A673 (cell line): ENCODE measurements at regions not wholly inside any gene's neighbourhood (a gene's known extent, or its start where the extent isn't known, plus 50 kb on each side); places are given as distances from the start of the nearest gene placed in this dataset.

Source experiments
- BruUV-seq: library from RNA; stranded (reverse); fragments of 400-500 nt; replicated peaks from 2 replicates; lab custom pipeline; 2021; lab: Mats Ljungman, UMichigan
- CTCF ChIA-PET: fragments of 300-600 bp; sonication (Branson Sonifier 250); formaldehyde crosslinking; loops from one replicate; lab custom pipeline; 2022; ENCODE audit warnings: antibody characterized with exemption; lab: Charles Lee
- POLR2A ChIA-PET: fragments of 300-600 bp; sonication (Branson Sonifier 250); formaldehyde crosslinking; loops from one replicate; lab custom pipeline; 2022; ENCODE audit warnings: antibody characterized with exemption; ENCODE audit not compliant: low non-redundant PET; lab: Charles Lee
- DNase-seq: peaks from one replicate; pipeline ENCODE4 v3.0.0-alpha.2; 2015; ENCODE audit warnings: low spot score
- H3K27ac ChIP-seq: fragments of 200-600 bp; sonication (generic); 2 replicates; pipeline ENCODE4 v1.5.1; 2016; ENCODE audit warnings: mixed run types, low read depth, mild to moderate bottlenecking, mixed read lengths, antibody characterized with exemption, low read length; ENCODE audit not compliant: poor library complexity, severe bottlenecking
- H3K27me3 ChIP-seq: fragments of 200-600 bp; sonication (generic); replicated peaks from 2 replicates; pipeline ENCODE4 v1.6.1; 2017; ENCODE audit warnings: mixed run types, low read depth, mild to moderate bottlenecking, mixed read lengths, antibody characterized with exemption, low read length; ENCODE audit not compliant: insufficient read depth, poor library complexity
- H3K36me3 ChIP-seq: fragments of 200-600 bp; sonication (generic); 2 replicates; pipeline ENCODE4 v1.6.1; 2016; ENCODE audit warnings: mixed run types, mild to moderate bottlenecking, mixed read lengths, antibody characterized with exemption, low read length; ENCODE audit not compliant: insufficient read depth, poor library complexity, severe bottlenecking
- H3K4me1 ChIP-seq: fragments of 200-600 bp; sonication (generic); 2 replicates; pipeline ENCODE4 v1.6.1; 2017; ENCODE audit warnings: mixed run types, mild to moderate bottlenecking, mixed read lengths, antibody characterized with exemption, low read length; ENCODE audit not compliant: insufficient read depth, poor library complexity, severe bottlenecking
- H3K4me3 ChIP-seq: fragments of 200-600 bp; sonication (generic); 2 replicates; pipeline ENCODE4 v1.5.1; 2016; ENCODE audit warnings: low read depth, mixed run types, mild to moderate bottlenecking, mixed read lengths, low read length; ENCODE audit not compliant: poor library complexity, severe bottlenecking
- H3K9me3 ChIP-seq: fragments of 200-600 bp; sonication (generic); 2 replicates; pipeline ENCODE4 v1.6.1; 2016; ENCODE audit warnings: mixed run types, low read depth, mild to moderate bottlenecking, mixed read lengths, antibody characterized with exemption, low read length; ENCODE audit not compliant: poor library complexity, severe bottlenecking
- EZH2 ChIP-seq: fragments of 200-600 bp; sonication (generic); IDR thresholded peaks from 2 replicates; pipeline ENCODE4 v1.6.1; 2017; ENCODE audit warnings: borderline replicate concordance, low read depth, mild to moderate bottlenecking, mixed read lengths, antibody characterized with exemption, low read length; ENCODE audit not compliant: poor library complexity, severe bottlenecking
- intact Hi-C: fragments of 100-400 bp; cut with micrococcal nuclease; formaldehyde crosslinking; loops from one replicate; pipeline ENCODE4 v1.10.0; 2022; ENCODE audit not compliant: unreplicated experiment
- TF ChIP-seq, protein P1 (sequence below): fragments of 300-800, 200-600 bp; sonication (generic); conservative IDR thresholded peaks from 2 replicates; pipeline ENCODE4 v1.5.1; 2017; ENCODE audit warnings: low read depth, mild to moderate bottlenecking, antibody characterized with exemption, low read length, moderate library complexity, mixed read lengths

DNA sequence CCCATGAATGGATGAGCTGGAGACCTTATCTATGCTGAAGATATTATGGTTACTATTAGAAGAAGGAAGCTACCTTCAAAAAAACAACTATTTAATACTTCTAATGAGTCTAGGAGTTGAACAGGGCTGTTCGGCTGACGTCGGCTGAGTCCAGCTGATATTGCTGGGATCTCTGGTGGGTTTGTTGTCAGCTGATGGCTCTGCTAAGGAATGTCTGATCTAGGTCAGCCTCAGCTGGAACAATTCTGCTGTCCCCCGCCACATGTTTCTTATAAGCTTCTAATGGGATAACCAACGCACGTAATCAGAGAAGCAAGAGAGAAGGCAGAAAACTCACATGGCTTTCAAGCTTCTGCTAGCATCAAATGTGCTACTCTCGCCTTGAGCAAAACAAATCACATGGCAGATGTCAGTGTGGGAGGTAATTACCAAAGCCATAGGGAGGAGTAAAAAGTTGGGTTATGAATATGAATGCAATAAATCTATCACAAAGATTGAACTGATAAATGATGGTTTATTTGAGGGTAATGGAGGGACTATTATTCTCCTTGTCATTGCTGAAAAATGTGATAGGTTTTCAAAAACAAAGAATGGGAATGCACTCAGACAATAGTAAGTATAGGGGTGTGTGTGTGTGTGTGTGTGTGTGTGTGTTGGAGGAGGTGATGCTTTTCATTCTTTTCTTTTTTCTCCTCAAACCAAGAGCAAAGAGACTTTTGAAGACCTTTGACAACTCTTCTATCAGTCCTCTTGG is 71.5 kb downstream of the BTBD3 start:
- DNase-seq: no peak
- Histone ChIP-seq H3K4me1 (no peaks in the 10 kb centered on the region), H3K9me3 (no peaks in the 10 kb centered on the region), H3K4me3 (no peak overlapping the region), H3K36me3 (no peaks in the 10 kb centered on the region), H3K27me3 (peaks cover 13% of the 10 kb centered on the region), H3K27ac (no peak overlapping the region)
- no TSS peak for BruUV-seq
- ChIA-PET POLR2A (no interaction called here), CTCF (no interaction called here)
- intact Hi-C loops: no loop called here
- TF ChIP-seq, protein P1, sequence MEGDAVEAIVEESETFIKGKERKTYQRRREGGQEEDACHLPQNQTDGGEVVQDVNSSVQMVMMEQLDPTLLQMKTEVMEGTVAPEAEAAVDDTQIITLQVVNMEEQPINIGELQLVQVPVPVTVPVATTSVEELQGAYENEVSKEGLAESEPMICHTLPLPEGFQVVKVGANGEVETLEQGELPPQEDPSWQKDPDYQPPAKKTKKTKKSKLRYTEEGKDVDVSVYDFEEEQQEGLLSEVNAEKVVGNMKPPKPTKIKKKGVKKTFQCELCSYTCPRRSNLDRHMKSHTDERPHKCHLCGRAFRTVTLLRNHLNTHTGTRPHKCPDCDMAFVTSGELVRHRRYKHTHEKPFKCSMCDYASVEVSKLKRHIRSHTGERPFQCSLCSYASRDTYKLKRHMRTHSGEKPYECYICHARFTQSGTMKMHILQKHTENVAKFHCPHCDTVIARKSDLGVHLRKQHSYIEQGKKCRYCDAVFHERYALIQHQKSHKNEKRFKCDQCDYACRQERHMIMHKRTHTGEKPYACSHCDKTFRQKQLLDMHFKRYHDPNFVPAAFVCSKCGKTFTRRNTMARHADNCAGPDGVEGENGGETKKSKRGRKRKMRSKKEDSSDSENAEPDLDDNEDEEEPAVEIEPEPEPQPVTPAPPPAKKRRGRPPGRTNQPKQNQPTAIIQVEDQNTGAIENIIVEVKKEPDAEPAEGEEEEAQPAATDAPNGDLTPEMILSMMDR: no peak
- no peak for TF ChIP-seq EZH2

DNA sequence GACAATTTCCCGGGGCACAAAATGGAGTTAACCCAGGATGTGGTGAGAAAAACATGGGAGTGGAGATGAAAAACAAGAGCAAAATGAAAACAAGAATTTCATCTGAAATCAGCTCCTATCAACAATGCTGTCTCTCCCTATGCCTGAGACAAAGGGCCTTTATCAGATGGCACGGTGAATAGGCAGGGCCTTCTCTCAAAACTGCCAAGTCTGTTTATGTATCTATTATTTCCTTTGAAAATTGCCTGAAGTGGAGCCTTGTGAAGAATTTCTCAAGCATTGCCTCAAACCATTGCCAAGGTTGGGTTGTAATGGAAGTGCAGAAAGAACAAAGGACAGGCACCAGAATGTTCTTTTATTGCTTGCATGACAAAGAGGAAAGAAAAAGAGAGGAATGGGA is 74.7 kb downstream of the BTBD3 start:
- Histone ChIP-seq H3K27me3 (peaks cover 6% of the 10 kb centered on the region), H3K4me1 (no peaks in the 10 kb centered on the region), H3K36me3 (no peaks in the 10 kb centered on the region), H3K9me3 (no peaks in the 10 kb centered on the region), H3K27ac (no peak overlapping the region), H3K4me3 (no peak overlapping the region)
- ChIA-PET POLR2A (no interaction called here), CTCF (no interaction called here)
- intact Hi-C loops: no loop called here
- TF ChIP-seq, protein P1: no peak
- no peak for TF ChIP-seq EZH2
- no peak for DNase-seq
- BruUV-seq: no TSS peak

DNA sequence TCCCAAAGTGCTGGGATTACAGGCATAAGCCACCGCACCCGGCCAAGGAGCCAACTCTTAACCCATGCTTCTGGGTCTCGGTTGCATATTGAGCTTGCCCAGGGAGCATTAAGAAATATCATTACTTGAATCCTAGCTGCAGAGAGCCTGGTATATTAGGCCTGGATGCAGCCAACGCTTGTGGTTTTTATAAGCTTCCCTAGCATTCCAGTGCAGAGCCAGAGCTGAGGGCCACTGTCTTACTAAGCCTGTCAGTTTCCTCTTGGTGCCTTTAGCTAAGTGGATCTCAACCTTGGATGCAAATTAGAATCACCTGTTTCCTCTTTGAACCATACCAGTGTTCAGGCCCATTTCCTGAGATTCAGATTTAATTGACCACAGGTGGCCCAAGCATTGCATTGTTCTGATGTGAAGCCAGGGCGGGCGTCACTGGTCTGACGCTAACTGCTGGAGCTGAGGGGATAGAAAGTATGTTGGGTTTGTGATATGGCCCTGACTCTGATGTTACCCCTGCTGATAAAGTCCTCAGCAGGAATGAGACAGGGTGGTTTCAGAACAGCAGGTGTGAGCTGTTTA is 76.3 kb downstream of the BTBD3 start:
- Histone ChIP-seq H3K4me3 (no peak overlapping the region), H3K4me1 (no peaks in the 10 kb centered on the region), H3K36me3 (no peaks in the 10 kb centered on the region), H3K9me3 (no peaks in the 10 kb centered on the region), H3K27me3 (no peaks in the 10 kb centered on the region), H3K27ac (no peak overlapping the region)
- TF ChIP-seq EZH2: no peak
- TF ChIP-seq, protein P1: no peak
- peak; percentile 41 for DNase-seq
- CTCF ChIA-PET: no interaction called here
- POLR2A ChIA-PET: no interaction called here
- BruUV-seq: no TSS peak
- intact Hi-C loops: no loop called here
